ENCODE measurements at regions not wholly inside any gene's neighbourhood (a gene's known extent, or its start where the extent isn't known, plus 50 kb on each side); places are given as distances from the start of the nearest gene placed in this dataset.

DNA sequence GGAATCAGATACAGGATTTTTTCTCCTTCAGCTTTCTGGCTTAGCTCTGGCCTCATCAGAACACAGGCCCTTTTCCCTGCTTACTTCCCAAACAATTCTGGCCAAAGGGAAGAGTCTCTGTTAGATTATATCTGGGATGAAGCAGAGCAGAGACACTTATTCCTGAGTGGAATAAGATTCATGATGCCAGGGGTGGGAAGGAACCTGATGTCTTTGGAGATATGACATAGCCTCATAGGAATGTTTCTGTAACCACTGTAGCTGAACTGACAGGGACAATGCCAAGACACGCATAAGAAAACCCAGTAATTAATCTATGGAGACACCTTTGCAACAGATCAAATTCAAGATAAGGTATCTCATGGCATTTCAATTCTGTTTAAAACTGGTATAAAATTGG lies 177.1 kb upstream of the RAG2 start:
- intact Hi-C loops (cut with micrococcal nuclease) = no loop called here
- Mint-ChIP-seq H3K36me3 (ENCODE audit: low read depth) (no peaks in the 10 kb centered on the region), H3K27me3 (ENCODE audit: low read depth) (no peaks in the 10 kb centered on the region), H3K4me3 (no peak overlapping the region), H3K9me3 (no peaks in the 10 kb centered on the region), H3K4me1 (ENCODE audit: low read depth) (no peaks in the 10 kb centered on the region), H3K27ac (no peak overlapping the region)
- DNase-seq = no peak
- CTCF ChIA-PET = no interaction called here

DNA sequence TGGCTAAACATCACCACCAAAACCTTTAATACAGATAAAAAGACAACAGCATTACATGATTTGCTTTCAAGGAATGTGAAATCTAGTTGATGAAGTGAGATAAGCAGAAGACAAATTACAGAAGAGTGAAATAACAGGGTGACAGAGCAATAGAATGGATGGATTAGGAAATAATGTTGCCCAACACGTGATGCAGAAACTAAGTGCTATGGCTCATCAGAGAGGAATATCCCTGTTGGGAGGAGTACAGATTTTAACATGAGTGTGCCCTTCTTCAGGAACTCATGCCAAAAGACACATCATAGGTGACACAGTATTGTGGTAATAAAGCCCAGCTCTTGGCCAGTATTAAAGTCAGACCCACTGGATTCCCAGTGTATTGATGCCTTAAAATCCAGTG lies 176.6 kb upstream of the RAG2 start:
- Mint-ChIP-seq H3K27ac (no peak overlapping the region), H3K4me1 (ENCODE audit: low read depth) (no peaks in the 10 kb centered on the region), H3K9me3 (no peaks in the 10 kb centered on the region), H3K36me3 (ENCODE audit: low read depth) (no peaks in the 10 kb centered on the region), H3K4me3 (no peak overlapping the region), H3K27me3 (ENCODE audit: low read depth) (no peaks in the 10 kb centered on the region)
- no peak for DNase-seq
- intact Hi-C loops (cut with micrococcal nuclease) = no loop called here
- CTCF ChIA-PET = interaction anchor here (0.6 to 0.8 kb wide), 2 partner anchors 27 to 134 kb away, joined by 3 read pairs; no protein-coding TSS in a partner anchor

DNA sequence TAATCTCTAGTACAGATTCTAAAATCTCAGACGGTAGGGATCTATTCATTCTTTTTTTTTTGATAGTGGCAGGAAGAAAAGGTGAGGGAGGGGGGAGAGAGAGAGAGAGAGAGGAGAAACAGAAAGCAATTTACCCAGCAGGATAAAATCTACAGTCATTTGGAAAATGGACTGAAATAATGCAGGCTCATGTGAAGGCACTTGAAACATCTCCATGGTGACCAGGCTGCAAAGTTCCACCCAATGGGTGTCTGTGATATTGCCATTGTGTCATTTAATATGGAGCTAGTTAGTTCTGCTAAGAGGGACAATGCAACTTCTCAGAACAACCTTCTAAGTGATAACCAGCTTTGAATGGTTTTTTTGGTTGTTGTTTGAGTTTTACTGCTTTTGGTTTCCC lies 165.2 kb upstream of the RAG2 start:
- intact Hi-C loops (cut with micrococcal nuclease) = no loop called here
- no peaks in the 10 kb centered on the region for H3K36me3 Mint-ChIP-seq (ENCODE audit: low read depth)
- CTCF ChIA-PET = interaction anchor here (0.8 kb wide), 1 partner anchor 16 kb away, joined by 3 read pairs; no protein-coding TSS in a partner anchor
- H3K9me3 Mint-ChIP-seq = peaks cover 2% of the 10 kb centered on the region
- H3K4me1 Mint-ChIP-seq (ENCODE audit: low read depth) = no peaks in the 10 kb centered on the region
- DNase-seq = peak; percentile 7
- H3K27ac Mint-ChIP-seq = no peak overlapping the region
- H3K4me3 Mint-ChIP-seq = no peak overlapping the region
- no peaks in the 10 kb centered on the region for H3K27me3 Mint-ChIP-seq (ENCODE audit: low read depth)

DNA sequence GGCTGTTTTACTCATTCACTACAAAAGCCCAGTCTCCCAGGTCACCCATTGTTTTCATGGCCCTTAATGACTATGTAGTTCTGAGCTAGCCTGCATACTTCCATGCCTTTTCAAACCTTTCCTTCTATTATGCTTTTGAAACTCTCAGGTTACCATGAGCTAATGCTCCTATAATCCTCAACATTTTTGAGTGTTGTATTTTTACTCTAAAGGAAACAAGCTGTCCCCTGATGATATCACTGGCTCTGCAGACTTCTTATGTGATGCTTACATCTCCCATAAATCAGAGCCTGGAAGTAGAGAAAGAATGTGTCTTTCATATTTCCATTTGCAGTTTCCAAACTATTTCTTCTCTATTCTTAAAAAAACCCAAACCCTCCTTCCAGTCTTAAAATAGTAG lies 159.0 kb upstream of the RAG2 start:
- Mint-ChIP-seq H3K9me3 (peaks cover 2% of the 10 kb centered on the region), H3K27ac (no peak overlapping the region), H3K27me3 (ENCODE audit: low read depth) (peaks cover 8% of the 10 kb centered on the region), H3K4me1 (ENCODE audit: low read depth) (no peaks in the 10 kb centered on the region), H3K36me3 (ENCODE audit: low read depth) (no peaks in the 10 kb centered on the region), H3K4me3 (no peak overlapping the region)
- intact Hi-C loops (cut with micrococcal nuclease) = no loop called here
- DNase-seq = no peak
- CTCF ChIA-PET = no interaction called here

DNA sequence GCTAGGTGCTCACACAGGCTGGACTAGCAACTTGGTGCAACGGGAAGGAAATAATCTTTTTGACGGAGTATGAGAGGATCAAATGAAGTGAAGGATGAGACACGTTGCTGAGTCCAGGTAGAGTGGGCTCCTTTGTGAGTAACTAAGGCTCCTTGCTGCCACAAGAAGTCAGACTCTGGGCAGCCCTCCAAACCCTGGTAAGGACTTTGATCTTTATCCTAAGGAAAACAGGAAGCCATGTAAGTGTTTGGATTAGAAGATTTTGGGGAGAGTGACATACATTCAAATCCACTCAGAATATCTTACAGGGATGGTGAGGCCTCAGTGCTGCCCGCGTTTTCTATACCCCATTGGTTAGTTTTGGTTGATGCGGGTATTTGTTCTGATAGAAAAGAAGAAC lies 155.9 kb upstream of the RAG2 start:
- peaks cover 10% of the 10 kb centered on the region for H3K27me3 Mint-ChIP-seq (ENCODE audit: low read depth)
- H3K27ac Mint-ChIP-seq = no peak overlapping the region
- no peaks in the 10 kb centered on the region for H3K9me3 Mint-ChIP-seq
- no peak for DNase-seq
- no peaks in the 10 kb centered on the region for H3K36me3 Mint-ChIP-seq (ENCODE audit: low read depth)
- intact Hi-C loops (cut with micrococcal nuclease) = no loop called here
- no peak overlapping the region for H3K4me3 Mint-ChIP-seq
- no peaks in the 10 kb centered on the region for H3K4me1 Mint-ChIP-seq (ENCODE audit: low read depth)
- CTCF ChIA-PET = no interaction called here

DNA sequence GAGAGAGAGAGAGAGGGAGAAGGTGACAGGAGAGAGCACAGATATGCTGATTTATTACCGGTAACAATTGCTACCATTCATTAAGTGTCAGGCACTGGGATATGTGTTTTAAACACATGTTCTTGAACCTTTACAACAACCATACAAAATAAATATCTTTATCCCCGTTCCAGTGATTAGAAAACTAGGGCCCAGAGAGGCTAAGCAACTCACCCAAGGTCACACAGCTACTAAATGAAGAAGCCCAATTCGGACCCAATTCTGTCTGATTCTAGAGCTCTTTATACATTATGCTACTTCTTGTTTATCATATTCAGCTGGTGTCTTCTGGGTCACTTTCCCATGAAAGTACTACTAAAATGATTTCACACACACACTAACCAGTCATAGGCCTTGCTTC lies 154.0 kb upstream of the RAG2 start:
- no peak overlapping the region for H3K4me3 Mint-ChIP-seq
- intact Hi-C loops (cut with micrococcal nuclease) = no loop called here
- H3K4me1 Mint-ChIP-seq (ENCODE audit: low read depth) = no peaks in the 10 kb centered on the region
- no peaks in the 10 kb centered on the region for H3K36me3 Mint-ChIP-seq (ENCODE audit: low read depth)
- no peak overlapping the region for H3K27ac Mint-ChIP-seq
- CTCF ChIA-PET = interaction anchor here (0.7 to 6.9 kb wide), 4 partner anchors 9 to 691 kb away, joined by 3 to 111 read pairs (median 4); no protein-coding TSS in a partner anchor
- peaks cover 11% of the 10 kb centered on the region for H3K27me3 Mint-ChIP-seq (ENCODE audit: low read depth)
- no peaks in the 10 kb centered on the region for H3K9me3 Mint-ChIP-seq
- DNase-seq = no peak

DNA sequence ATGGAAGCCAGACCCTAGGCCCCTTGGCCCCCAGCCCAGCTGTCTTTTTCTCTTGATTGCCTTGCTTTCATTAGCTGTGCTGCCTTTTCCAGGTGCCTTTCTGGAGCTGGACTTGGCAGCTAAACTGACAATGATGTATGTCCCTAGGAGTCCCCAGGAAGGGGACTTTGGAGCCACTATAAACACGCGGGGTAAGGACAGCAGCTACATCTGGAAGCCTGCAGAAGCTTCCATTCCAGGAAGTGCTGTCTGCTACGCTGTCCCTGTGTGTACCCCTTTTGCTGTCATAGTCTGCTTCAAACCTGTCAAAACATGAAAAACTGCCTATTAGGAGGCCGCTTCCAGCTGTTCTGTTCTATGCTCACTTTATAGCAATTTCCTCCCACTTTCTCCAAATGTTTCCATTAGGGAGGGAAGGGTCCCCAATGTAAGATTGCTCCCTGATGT lies 153.3 kb upstream of the RAG2 start:
- H3K36me3 Mint-ChIP-seq (ENCODE audit: low read depth) = no peaks in the 10 kb centered on the region
- intact Hi-C loops (cut with micrococcal nuclease) = no loop called here
- no peak for DNase-seq
- no peak overlapping the region for H3K4me3 Mint-ChIP-seq
- no peaks in the 10 kb centered on the region for H3K4me1 Mint-ChIP-seq (ENCODE audit: low read depth)
- H3K27me3 Mint-ChIP-seq (ENCODE audit: low read depth) = peaks cover 12% of the 10 kb centered on the region
- CTCF ChIA-PET = interaction anchor here (0.7 to 6.9 kb wide), 3 partner anchors 49 to 690 kb away, joined by 3 to 111 read pairs (median 5); no protein-coding TSS in a partner anchor
- H3K9me3 Mint-ChIP-seq = no peaks in the 10 kb centered on the region
- no peak overlapping the region for H3K27ac Mint-ChIP-seq

DNA sequence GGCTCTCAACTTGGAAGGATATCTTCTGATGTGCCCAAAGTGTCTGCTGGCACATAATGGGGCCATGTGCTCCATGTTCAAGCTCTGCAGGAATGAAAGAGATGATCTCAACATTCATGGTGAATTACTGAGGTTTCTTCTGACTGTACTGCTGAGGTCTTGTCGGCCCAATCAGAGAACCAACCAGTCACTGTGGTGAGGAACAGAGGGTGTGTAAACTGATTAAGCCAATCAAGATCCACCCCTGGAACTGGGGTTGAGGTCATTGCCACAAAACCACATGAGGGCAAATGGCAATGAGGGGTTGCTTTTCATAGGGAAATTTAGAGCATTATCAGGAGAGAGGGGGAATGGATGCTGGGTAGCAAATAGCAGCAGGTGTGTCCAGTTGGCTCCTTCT lies 152.3 kb upstream of the RAG2 start:
- no peaks in the 10 kb centered on the region for H3K36me3 Mint-ChIP-seq (ENCODE audit: low read depth)

DNA sequence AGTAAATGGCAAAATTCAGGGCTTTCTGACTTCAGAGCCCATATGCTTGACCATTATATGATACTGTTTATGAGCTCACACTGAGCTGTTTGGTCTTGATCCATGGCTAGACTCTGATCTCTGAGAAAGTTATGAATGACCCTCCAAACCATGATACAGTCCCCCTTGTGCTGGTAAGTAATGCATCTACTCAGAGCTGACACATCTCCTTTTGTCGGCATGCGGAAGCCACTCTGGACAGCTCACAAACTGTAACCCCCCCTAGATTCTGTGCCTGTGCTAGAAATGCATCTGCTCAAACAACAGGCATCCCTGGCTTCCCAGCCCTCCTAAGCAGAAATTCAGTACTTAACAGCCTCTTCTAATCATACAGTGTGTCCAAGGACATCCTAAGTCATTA lies 150.8 kb upstream of the RAG2 start:
- no peak for DNase-seq
- H3K4me3 Mint-ChIP-seq = no peak overlapping the region
- CTCF ChIA-PET = interaction anchor here (0.6 to 6.9 kb wide), 9 partner anchors 9 to 184 kb away, joined by 3 to 111 read pairs (median 14); no protein-coding TSS in a partner anchor
- no peaks in the 10 kb centered on the region for H3K36me3 Mint-ChIP-seq (ENCODE audit: low read depth)
- no peaks in the 10 kb centered on the region for H3K9me3 Mint-ChIP-seq
- peaks cover 22% of the 10 kb centered on the region for H3K27me3 Mint-ChIP-seq (ENCODE audit: low read depth)
- H3K4me1 Mint-ChIP-seq (ENCODE audit: low read depth) = no peaks in the 10 kb centered on the region
- no peak overlapping the region for H3K27ac Mint-ChIP-seq
- intact Hi-C loops (cut with micrococcal nuclease) = loop anchor here (5.0 kb wide), 1 partner anchor 257 kb away; no protein-coding TSS in a partner anchor

More for the DNA sequence above, 152.3 kb upstream of the RAG2 start:
- Mint-ChIP-seq H3K4me3 (no peak overlapping the region), H3K27ac (no peak overlapping the region), H3K27me3 (ENCODE audit: low read depth) (peaks cover 16% of the 10 kb centered on the region), H3K9me3 (no peaks in the 10 kb centered on the region), H3K4me1 (ENCODE audit: low read depth) (no peaks in the 10 kb centered on the region)
- intact Hi-C loops (cut with micrococcal nuclease) = no loop called here
- DNase-seq = no peak
- CTCF ChIA-PET = interaction anchor here (1.0 to 6.9 kb wide), 2 partner anchors 48 to 186 kb away, joined by 5 to 111 read pairs; no protein-coding TSS in a partner anchor

DNA sequence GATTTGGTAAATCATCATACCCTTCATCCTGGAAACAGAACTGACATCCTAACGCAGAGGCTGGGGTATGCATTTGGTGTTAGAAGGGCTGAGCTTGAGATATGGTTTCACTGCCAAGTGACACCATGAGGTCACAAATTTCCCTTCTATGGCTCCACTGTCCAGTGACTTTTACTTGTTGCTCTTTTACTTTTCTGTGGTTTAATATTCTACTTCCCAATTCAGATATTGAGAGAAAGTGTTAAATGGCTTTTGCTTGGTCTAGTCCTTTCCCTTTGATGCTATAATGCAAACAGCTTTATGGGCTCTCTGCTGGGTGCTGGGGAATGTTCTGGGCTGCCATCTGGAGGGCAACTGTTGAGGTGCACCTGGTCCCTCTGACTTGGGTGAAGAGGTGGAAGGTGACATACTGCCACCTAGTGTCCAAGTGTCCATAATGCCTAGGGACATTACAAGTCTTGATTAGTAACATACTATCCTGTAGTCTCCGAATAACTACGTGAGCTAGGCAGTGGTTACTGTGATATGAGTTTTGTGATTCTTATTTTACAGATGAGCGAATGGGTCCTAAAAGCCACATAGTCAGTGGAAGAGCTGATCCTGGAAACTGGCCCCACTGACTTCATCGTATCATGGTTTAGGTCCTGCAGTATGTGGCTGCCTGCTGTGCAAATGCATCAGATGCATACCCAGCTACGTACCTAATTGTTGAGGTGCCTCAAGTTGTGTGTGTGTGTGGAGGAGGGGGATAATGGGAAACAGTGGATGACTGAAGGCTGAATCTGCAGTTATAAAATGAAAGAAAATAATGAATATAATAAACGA lies 149.1 kb upstream of the RAG2 start:
- peak overlapping the region; percentile 25 for H3K27ac Mint-ChIP-seq
- no peaks in the 10 kb centered on the region for H3K4me1 Mint-ChIP-seq (ENCODE audit: low read depth)
- CTCF ChIA-PET = interaction anchor here (0.6 to 6.9 kb wide), 52 partner anchors 9 to 1164 kb away, joined by 3 to 111 read pairs (median 4); no protein-coding TSS in a partner anchor
- peaks cover 24% of the 10 kb centered on the region for H3K27me3 Mint-ChIP-seq (ENCODE audit: low read depth)
- H3K9me3 Mint-ChIP-seq = no peaks in the 10 kb centered on the region
- intact Hi-C loops (cut with micrococcal nuclease) = loop anchor here (1.0 to 5.0 kb wide), 6 partner anchors 45 to 455 kb away; partner anchors contain the start of gene TRAF6
- DNase-seq = peak; percentile 92
- no peak overlapping the region for H3K4me3 Mint-ChIP-seq
- H3K36me3 Mint-ChIP-seq (ENCODE audit: low read depth) = no peaks in the 10 kb centered on the region

DNA sequence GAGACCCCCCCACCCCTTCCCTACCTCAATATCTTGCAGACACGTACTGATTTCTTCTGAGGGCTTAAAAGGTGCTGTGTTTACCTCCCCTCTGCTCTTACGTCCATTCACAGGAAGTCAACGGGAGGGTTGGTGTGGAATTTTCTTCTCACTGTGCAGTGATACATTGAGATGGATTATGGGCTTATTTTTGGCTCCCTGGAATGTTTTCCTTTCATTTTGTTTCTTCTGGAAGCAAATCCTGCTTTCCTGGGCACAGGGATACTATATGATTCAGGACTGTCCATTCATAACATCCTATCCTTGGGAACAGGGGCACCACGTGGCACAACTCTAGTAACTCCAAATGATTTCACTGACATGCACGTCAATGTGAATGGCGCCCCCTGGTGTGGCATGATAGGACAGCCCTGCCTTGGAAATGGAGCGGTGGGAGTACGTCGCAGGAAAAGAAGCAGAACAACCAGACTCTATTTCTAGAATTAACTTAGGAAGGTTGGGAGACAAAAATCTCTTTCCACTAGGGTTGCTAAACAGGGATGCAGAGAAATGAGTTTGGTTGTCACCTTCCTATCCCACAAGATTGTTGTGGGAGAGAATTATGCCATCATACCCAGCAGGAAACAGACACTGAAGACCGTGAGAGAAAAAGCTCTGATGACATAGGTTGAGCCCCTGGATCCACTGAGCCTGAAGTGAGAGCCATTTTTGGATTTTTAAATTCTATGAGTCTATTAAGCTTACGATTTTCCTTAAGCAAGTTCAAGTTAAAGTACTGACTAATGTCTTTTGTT lies 146.5 kb upstream of the RAG2 start:
- Mint-ChIP-seq H3K4me3 (no peak overlapping the region), H3K27ac (no peak overlapping the region), H3K27me3 (ENCODE audit: low read depth) (peaks cover 35% of the 10 kb centered on the region), H3K9me3 (no peaks in the 10 kb centered on the region), H3K36me3 (ENCODE audit: low read depth) (no peaks in the 10 kb centered on the region), H3K4me1 (ENCODE audit: low read depth) (no peaks in the 10 kb centered on the region)
- DNase-seq = peak; percentile 74
- CTCF ChIA-PET = interaction anchor here (0.7 to 5.5 kb wide), 8 partner anchors 12 to 813 kb away, joined by 3 to 65 read pairs (median 4); no protein-coding TSS in a partner anchor
- intact Hi-C loops (cut with micrococcal nuclease) = loop anchor here (5.0 kb wide), 1 partner anchor 252 kb away; no protein-coding TSS in a partner anchor

DNA sequence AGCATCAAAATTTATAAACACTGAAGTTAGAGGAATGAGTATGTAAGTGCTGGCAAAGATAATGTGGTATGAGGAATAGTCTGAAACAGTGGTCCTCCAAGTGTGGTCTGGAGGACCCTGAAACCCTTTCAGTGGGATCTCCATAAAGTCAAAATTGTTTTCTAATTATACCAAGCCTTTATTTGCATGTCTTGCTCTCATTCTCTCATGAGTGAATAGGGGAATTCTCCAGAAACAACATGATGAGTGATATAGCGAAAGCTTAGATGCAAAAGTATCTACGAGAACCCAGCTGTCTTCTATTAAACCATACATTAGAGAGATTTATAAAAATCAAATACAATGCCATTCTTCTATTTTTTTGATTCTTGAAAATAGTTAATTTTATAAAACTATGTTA lies 145.0 kb upstream of the RAG2 start:
- Mint-ChIP-seq H3K4me3 (no peak overlapping the region), H3K36me3 (ENCODE audit: low read depth) (no peaks in the 10 kb centered on the region), H3K4me1 (ENCODE audit: low read depth) (no peaks in the 10 kb centered on the region), H3K9me3 (no peaks in the 10 kb centered on the region), H3K27me3 (ENCODE audit: low read depth) (peaks cover 40% of the 10 kb centered on the region), H3K27ac (no peak overlapping the region)
- intact Hi-C loops (cut with micrococcal nuclease) = no loop called here
- no peak for DNase-seq
- CTCF ChIA-PET = interaction anchor here (1.0 to 3.4 kb wide), 6 partner anchors 16 to 179 kb away, joined by 3 to 17 read pairs (median 5); no protein-coding TSS in a partner anchor

Measured in activated naive CD4-positive, alpha-beta T cell treated with anti-CD3 and anti-CD28 coated beads for 36 hours (primary cell).